ENCODE measurements at regions not wholly inside any gene's neighbourhood (a gene's known extent, or its start where the extent isn't known, plus 50 kb on each side); places are given as distances from the start of the nearest gene placed in this dataset.
"Not testable (repeated sequence)": the region's sequence is repeated elsewhere in the genome, so short reads cannot be mapped to it uniquely, and the experiment has no call there.

DNA sequence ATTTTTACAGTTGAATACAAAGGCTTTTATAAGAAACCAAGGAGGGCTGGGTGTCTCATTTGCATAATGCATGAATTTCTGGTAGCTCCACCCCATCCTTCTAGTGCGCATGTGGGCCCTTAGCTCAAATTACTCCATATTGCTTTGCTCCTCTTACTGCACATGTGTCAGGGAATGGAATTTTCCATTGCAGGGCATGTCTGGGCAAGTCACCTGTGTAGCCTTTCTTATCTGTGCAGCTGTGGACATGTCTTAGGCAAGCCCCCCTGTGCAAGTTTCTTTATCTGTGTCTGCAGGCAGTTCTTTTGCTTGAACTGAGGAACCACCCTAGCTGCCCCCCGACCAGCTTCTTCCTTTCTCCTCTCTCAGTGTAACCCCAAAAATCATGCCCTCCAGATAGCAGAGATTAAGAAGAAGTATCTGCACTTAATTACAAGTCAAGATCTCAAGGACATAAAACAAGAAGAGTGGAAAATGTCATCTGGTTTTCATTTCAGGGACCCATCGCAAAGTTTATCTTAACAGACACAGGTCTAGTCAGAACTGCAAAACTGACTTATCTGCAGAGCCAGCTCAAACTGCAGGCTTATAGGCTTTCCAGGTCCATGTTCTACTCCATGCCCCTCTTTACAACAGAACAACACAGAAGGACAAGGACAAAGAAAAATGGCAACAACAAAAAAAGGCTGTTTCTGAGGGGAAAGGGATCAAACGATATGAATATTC lies 137.9 kb upstream of the HS3ST4 start:
- no peak for TF ChIP-seq Cebpa-rat (IDR thresholded peaks at IDR 0.05)
- Histone ChIP-seq H4K20me1 (no peaks in the 10 kb centered on the region), H3K4me3 (no peak overlapping the region), H3K4me1 (peaks cover 0 to 10% (median 2%) of the 10 kb centered on the region in 10 experiments; a peak in 3 of 20 replicates), H3K36me3 (no peaks in the 10 kb centered on the region), H3K27me3 (no peaks in the 10 kb centered on the region), H3K4me2 (peak overlapping the region in 2 of 11 experiments; percentile 15 to 35; a peak in 2 of 22 replicates), H3K9ac (no peak overlapping the region), H3K27ac (peak overlapping the region in 4 of 11 experiments; percentile 16 to 28 (median 22); a peak in 5 of 22 replicates), H3K9me3 (replicated peaks in 1 of 11) (peaks cover 8 to 38% (median 20%) of the 10 kb centered on the region in 11 experiments)

DNA sequence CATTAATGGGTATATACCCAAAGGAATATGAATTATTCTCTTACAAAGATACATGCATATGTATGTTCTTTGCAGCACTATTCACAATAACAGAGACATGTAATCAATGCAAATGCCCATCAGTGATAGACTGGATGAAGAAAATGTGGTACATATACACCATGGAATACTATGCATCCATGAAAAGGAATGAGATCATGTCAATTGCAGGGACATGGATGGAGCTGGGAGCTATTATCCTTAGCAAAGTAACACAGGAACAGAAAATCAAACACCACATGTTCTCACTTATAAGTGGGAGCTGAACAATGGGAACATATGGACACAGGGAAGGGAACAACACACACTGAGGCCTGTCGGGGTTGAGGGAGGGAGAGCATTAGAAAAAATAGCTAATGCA lies 141.1 kb upstream of the HS3ST4 start:
- no peaks in the 10 kb centered on the region for H4K20me1 ChIP-seq

DNA sequence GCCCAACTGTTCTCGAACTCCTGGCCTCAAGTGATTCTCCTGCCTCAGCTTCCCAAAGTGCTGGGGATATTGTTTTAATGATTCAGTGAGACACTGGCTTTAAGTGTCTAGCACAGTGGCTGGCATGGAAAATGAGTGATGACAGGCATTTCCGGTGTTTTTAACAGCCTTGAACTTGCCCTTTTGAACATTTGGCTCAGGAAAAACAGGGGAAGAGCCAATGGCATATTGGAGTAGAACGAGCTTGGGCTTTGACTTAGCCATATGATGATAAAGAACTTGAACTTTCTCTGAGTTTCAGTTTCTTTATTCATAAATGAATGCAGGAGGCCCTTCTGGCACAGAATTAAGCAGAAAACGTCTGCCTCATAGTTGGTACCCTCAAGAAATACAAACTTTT lies 145.0 kb upstream of the HS3ST4 start:
- H3K4me1 ChIP-seq: peaks cover 0 to 8% (median 0%) of the 10 kb centered on the region in 10 experiments; a peak in 2 of 20 replicates
- H3K27me3 ChIP-seq: no peaks in the 10 kb centered on the region
- no peaks in the 10 kb centered on the region for H3K36me3 ChIP-seq
- TF ChIP-seq Cebpa-rat (IDR thresholded peaks at IDR 0.05): no peak
- no peak overlapping the region for H3K4me2 ChIP-seq
- H3K4me3 ChIP-seq: no peak overlapping the region
- no peaks in the 10 kb centered on the region for H4K20me1 ChIP-seq
- H3K27ac ChIP-seq: no peak overlapping the region
- H3K9me3 ChIP-seq (replicated peaks in 1 of 11): peaks cover 0 to 9% (median 4%) of the 10 kb centered on the region in 11 experiments; a peak in 7 of 22 replicates
- H3K9ac ChIP-seq: no peak overlapping the region

More for the DNA sequence above, 141.1 kb upstream of the HS3ST4 start:
- no peak for TF ChIP-seq Cebpa-rat (IDR thresholded peaks at IDR 0.05)
- Histone ChIP-seq H3K27me3 (no peaks in the 10 kb centered on the region), H3K36me3 (no peaks in the 10 kb centered on the region), H3K4me1 (peaks cover 0 to 10% (median 5%) of the 10 kb centered on the region in 10 experiments; a peak in 5 of 20 replicates), H3K4me3 (no peak overlapping the region), H3K4me2 (no peak overlapping the region), H3K27ac (no peak overlapping the region), H3K9ac (no peak overlapping the region), H3K9me3 (replicated peaks in 1 of 11) (peaks cover 8 to 29% (median 17%) of the 10 kb centered on the region in 11 experiments; a peak in 21 of 22 replicates)

DNA sequence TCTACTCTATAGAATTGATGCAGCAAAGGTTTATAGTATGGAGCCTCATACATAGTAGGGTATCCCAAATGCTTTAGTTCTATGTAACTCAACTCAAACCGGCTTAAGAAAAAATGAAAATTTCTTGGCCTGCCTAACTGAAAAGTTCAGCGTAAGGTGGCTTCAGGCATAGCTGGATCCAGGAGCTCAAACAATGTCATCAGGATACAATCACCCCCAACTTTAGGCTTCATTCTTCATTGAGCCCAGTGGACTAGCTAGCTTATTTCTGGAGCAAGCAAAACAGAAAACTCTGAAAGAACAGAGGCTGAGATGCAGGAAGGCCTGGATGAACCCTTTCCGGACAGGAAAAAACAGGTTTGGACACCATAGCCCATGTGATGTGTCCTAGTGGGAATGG lies 147.5 kb upstream of the HS3ST4 start:
- Histone ChIP-seq H3K27me3 (no peaks in the 10 kb centered on the region), H3K9ac (no peak overlapping the region), H4K20me1 (no peaks in the 10 kb centered on the region), H3K4me2 (no peak overlapping the region), H3K36me3 (no peaks in the 10 kb centered on the region), H3K27ac (no peak overlapping the region), H3K9me3 (replicated peaks in 1 of 11) (peaks cover 0 to 1% (median 0%) of the 10 kb centered on the region in 11 experiments; a peak in 1 of 22 replicates), H3K4me3 (no peak overlapping the region), H3K4me1 (peaks cover 0 to 8% (median 0%) of the 10 kb centered on the region in 10 experiments; a peak in 2 of 20 replicates)
- TF ChIP-seq Cebpa-rat (IDR thresholded peaks at IDR 0.05): no peak

DNA sequence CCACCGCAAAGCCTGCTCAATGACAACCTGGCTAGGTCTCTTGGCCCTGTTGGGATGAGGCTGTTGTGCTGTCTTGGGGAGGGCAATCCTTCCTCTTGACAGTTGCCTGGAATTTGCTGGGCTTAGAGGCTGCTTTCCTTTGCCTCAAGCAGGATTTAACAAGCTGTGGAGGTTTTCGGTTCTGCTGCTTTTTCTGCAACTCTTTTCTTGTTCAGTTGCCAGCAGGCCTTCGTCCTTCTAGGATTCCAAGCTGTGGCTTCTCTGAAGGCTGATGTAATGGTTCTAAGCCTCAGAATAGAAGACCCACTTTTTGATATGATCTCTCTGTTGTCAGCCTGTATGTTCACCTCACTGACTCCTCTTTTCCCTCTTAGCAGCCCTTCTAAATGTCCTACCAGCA lies 149.5 kb upstream of the HS3ST4 start:
- Histone ChIP-seq H3K4me1 (peaks cover 0 to 6% (median 0%) of the 10 kb centered on the region in 10 experiments; a peak in 2 of 20 replicates), H3K4me3 (no peak overlapping the region), H3K4me2 (no peak overlapping the region), H4K20me1 (no peaks in the 10 kb centered on the region), H3K9ac (no peak overlapping the region), H3K9me3 (replicated peaks in 1 of 11) (no peaks in the 10 kb centered on the region), H3K27ac (no peak overlapping the region), H3K36me3 (no peaks in the 10 kb centered on the region), H3K27me3 (no peaks in the 10 kb centered on the region)
- no peak for TF ChIP-seq Cebpa-rat (IDR thresholded peaks at IDR 0.05)

DNA sequence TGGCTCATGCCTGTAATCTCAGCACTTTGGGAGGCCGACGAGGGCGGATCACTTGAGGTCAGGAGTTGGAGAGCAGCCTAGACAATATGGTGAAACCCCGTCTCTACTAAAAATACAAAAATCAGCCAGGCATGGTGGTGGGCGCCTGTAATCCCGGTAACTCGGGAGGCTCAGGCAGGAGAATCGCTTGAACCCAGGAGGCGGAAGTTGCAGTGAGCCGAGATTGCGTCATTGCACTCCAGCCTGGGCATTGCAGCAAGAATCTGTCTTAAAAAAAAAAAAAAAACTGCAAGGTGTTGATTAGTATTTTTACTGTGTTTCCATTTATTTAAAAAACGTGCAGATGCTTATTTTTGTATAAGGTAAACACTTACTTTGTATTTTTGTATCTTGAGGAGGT lies 152.0 kb upstream of the HS3ST4 start:
- H3K4me1 ChIP-seq; H3K4me3 ChIP-seq; H3K4me2 ChIP-seq; H3K36me3 ChIP-seq; H3K27ac ChIP-seq; H3K9me3 ChIP-seq (replicated peaks in 1 of 11); H4K20me1 ChIP-seq; H3K27me3 ChIP-seq; H3K9ac ChIP-seq: not testable (repeated sequence)
- TF ChIP-seq Cebpa-rat (IDR thresholded peaks at IDR 0.05): peak in 2 of 11 experiments; percentile 33 to 43; a peak in 2 of 22 replicates

DNA sequence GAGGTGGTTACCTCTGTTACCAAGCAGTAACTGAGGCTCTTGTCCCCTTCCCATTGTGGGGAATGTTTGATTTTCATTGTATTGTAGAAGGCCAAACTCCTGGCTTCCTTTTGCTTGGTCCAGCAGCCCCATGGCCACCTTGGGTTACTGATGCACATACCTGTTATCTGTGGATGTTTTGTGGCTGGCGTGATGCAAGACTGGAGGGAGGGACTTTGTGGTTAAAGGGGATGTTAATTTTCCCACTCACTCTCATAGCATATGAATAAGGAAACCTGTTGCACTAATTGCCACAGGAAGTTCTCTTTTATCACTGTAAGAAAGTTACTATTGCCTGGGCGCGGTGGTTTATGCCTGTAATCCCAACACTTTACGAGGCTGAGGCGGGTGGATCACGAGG lies 168.6 kb upstream of the HS3ST4 start:
- Histone ChIP-seq H3K9me3 (replicated peaks in 1 of 11) (peaks cover 0 to 4% (median 0%) of the 10 kb centered on the region in 11 experiments; a peak in 2 of 22 replicates), H3K4me1 (no peaks in the 10 kb centered on the region), H3K36me3 (no peaks in the 10 kb centered on the region), H3K9ac (no peak overlapping the region), H3K4me3 (no peak overlapping the region), H4K20me1 (no peaks in the 10 kb centered on the region), H3K27me3 (no peaks in the 10 kb centered on the region), H3K4me2 (no peak overlapping the region), H3K27ac (no peak overlapping the region)
- no peak for TF ChIP-seq Cebpa-rat (IDR thresholded peaks at IDR 0.05)

DNA sequence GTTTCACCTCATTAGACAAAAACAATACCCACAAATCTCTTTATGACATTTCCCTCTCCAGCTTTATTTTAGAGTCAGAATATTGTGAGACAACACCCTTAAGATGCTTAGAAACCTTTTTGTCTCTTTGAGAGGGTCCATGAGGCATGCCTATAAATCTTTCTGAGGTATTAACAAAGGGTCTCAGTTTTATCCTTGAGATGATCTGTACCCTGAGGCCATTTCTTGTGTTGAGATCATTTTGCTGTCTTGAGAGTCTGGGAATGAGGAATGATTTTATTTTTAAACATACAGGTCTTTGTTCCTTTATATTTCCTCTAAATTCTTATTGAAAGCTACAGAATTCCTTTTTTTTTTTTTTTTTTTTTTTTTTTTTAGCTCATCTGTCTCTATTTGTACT lies 179.7 kb upstream of the HS3ST4 start:
- Histone ChIP-seq H3K27ac (no peak overlapping the region), H3K9ac (no peak overlapping the region), H3K27me3 (no peaks in the 10 kb centered on the region), H3K4me2 (no peak overlapping the region), H3K9me3 (replicated peaks in 1 of 11) (no peaks in the 10 kb centered on the region), H3K4me3 (no peak overlapping the region), H4K20me1 (no peaks in the 10 kb centered on the region), H3K4me1 (no peaks in the 10 kb centered on the region), H3K36me3 (no peaks in the 10 kb centered on the region)
- TF ChIP-seq Cebpa-rat (IDR thresholded peaks at IDR 0.05): no peak

DNA sequence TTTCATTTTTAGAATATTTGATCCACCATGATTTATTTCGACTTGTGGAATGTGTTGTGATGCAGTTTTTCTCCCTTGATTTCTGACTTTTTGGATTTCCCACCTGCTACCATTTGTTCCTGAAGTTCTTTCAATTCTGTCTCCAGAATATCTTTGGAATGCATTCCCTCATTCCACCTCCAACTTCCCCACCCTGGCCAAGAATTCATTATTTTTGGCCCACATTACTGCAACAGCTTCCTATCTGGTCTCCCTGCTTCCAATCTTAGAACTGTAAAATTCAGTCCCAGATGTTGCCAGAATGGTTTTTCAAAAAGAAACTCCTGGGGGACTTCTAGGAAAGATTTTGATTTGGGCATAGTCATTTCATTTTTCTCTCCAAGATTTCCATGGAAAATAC lies 182.3 kb upstream of the HS3ST4 start:
- TF ChIP-seq Cebpa-rat (IDR thresholded peaks at IDR 0.05): no peak
- Histone ChIP-seq H3K9ac (no peak overlapping the region), H3K36me3 (no peaks in the 10 kb centered on the region), H3K4me2 (no peak overlapping the region), H4K20me1 (no peaks in the 10 kb centered on the region), H3K4me1 (no peaks in the 10 kb centered on the region), H3K9me3 (replicated peaks in 1 of 11) (no peaks in the 10 kb centered on the region), H3K4me3 (no peak overlapping the region), H3K27me3 (no peaks in the 10 kb centered on the region), H3K27ac (no peak overlapping the region)
